GM23338 (cell line): ENCODE measurements at regions not wholly inside any gene's neighbourhood (a gene's known extent, or its start where the extent isn't known, plus 50 kb on each side); places are given as distances from the start of the nearest gene placed in this dataset.
A peak's percentile ranks its signal among the peaks of the same experiment; 100 is the strongest.

ENCODE experiments used
- ATAC-seq: fragments of 200-7000 bp; cut with Tn5 transposase; 3 replicates; pipeline ENCODE4 v1.9.1; 2020
- DNase-seq: peaks from one replicate; pipeline ENCODE4 v3.0.0-alpha.2; 2015; ENCODE audit warnings: low spot score
- H2AFZ ChIP-seq: fragments of 200-600 bp; sonication (generic); 2 replicates; pipeline ENCODE4 v1.8.0; 2016; ENCODE audit warnings: antibody characterized with exemption, mild to moderate bottlenecking, moderate library complexity
- H3F3A ChIP-seq: fragments of 200-600 bp; sonication (generic); replicated peaks from 2 replicates; pipeline ENCODE4 v1.8.0; 2017; ENCODE audit warnings: antibody characterized with exemption, mixed run types, low read depth
- H3K27ac ChIP-seq: fragments of 200-600 bp; sonication (generic); 2 replicates; pipeline ENCODE4 v1.6.1; 2016; ENCODE audit warnings: low read depth
- H3K27me3 ChIP-seq: fragments of 200-600 bp; sonication (generic); 2 replicates; pipeline ENCODE4 v1.8.0; 2016; ENCODE audit warnings: mild to moderate bottlenecking, mixed run types, moderate library complexity; ENCODE audit not compliant: insufficient read depth
- H3K36me3 ChIP-seq: fragments of 200-600 bp; sonication (generic); 2 replicates; pipeline ENCODE4 v1.8.0; 2016; ENCODE audit warnings: mild to moderate bottlenecking; ENCODE audit not compliant: insufficient read depth
- H3K4me1 ChIP-seq: fragments of 200-600 bp; sonication (generic); 2 replicates; pipeline ENCODE4 v1.8.0; 2016; ENCODE audit warnings: mild to moderate bottlenecking, moderate library complexity; ENCODE audit not compliant: insufficient read depth
- H3K4me2 ChIP-seq: fragments of 200-600 bp; sonication (generic); 2 replicates; pipeline ENCODE4 v1.7.1; 2017; ENCODE audit warnings: mixed run types
- H3K4me3 ChIP-seq: fragments of 200-600 bp; sonication (generic); 2 replicates; pipeline ENCODE4 v1.6.1; 2016; ENCODE audit warnings: mixed run types
- H3K79me2 ChIP-seq: fragments of 200-600 bp; sonication (generic); replicated peaks from 2 replicates; pipeline ENCODE4 v1.8.0; 2017; ENCODE audit warnings: mild to moderate bottlenecking; ENCODE audit not compliant: insufficient read depth
- H3K9me2 ChIP-seq: fragments of 200-600 bp; sonication (generic); 2 replicates; pipeline ENCODE4 v1.8.0; 2017; ENCODE audit not compliant: insufficient read depth
- H4K20me1 ChIP-seq: fragments of 200-600 bp; sonication (generic); replicated peaks from 2 replicates; pipeline ENCODE4 v1.8.0; 2017; ENCODE audit warnings: mild to moderate bottlenecking; ENCODE audit not compliant: insufficient read depth
- H3K27ac Mint-ChIP-seq: 2 replicates; pipeline ENCODE4 v1.8.0; 2020; ENCODE audit warnings: inconsistent platforms, mild to moderate bottlenecking, moderate library complexity, mixed read lengths
- H3K27me3 Mint-ChIP-seq: 3 replicates; pipeline ENCODE4 v1.8.0; 2022; ENCODE audit warnings: low read depth, mild to moderate bottlenecking, moderate library complexity, mixed read lengths, inconsistent platforms; ENCODE audit not compliant: insufficient read depth, poor library complexity
- H3K36me3 Mint-ChIP-seq: 3 replicates; pipeline ENCODE4 v1.8.0; 2021; ENCODE audit warnings: low read depth, mild to moderate bottlenecking, inconsistent platforms, moderate library complexity, mixed read lengths
- H3K4me1 Mint-ChIP-seq: 3 replicates; pipeline ENCODE4 v1.8.0; 2020; ENCODE audit warnings: mild to moderate bottlenecking, inconsistent platforms, mixed read lengths
- H3K4me3 Mint-ChIP-seq: 3 replicates; pipeline ENCODE4 v1.8.0; 2021; ENCODE audit warnings: moderate library complexity, mild to moderate bottlenecking, inconsistent platforms, mixed read lengths
- H3K9me3 Mint-ChIP-seq: 3 replicates; pipeline ENCODE4 v1.8.0; 2020; ENCODE audit warnings: moderate library complexity, mild to moderate bottlenecking, inconsistent platforms, mixed read lengths
- JUNB ChIP-seq: IDR thresholded peaks from one replicate; pipeline ENCODE4 v1.6.1; 2016; ENCODE audit warnings: antibody characterized with exemption; ENCODE audit not compliant: unreplicated experiment
- POLR2AphosphoS5 ChIP-seq: IDR thresholded peaks from 2 replicates; pipeline ENCODE4 v1.6.1; 2016; ENCODE audit warnings: antibody characterized with exemption, low read depth
- TF ChIP-seq, protein P1 (sequence below): fragments of 250-450 bp; sonication (Bioruptor Pico); IDR thresholded peaks from 2 replicates; pipeline ENCODE4 v1.5.0; 2020; ENCODE audit warnings: mild to moderate bottlenecking, moderate library complexity

GRCh38 chr18:67788310-67789164 is 272.0 kb upstream of the DSEL start:
- no peak overlapping the region for H3K4me3 ChIP-seq
- Mint-ChIP-seq H3K4me3 (no peak overlapping the region), H3K9me3 (no peaks in the 10 kb centered on the region), H3K27ac (no peak overlapping the region), H3K27me3 (peaks cover 2% of the 10 kb centered on the region), H3K4me1 (no peaks in the 10 kb centered on the region), H3K36me3 (no peaks in the 10 kb centered on the region)
- H3K27ac ChIP-seq = no peak overlapping the region
- peak overlapping the region; percentile 63; the same call in 1 of the 2 replicates for H2AFZ ChIP-seq
- DNase-seq (no peak), ATAC-seq (no peak)
- no peaks in the 10 kb centered on the region for H3K9me2 ChIP-seq
- TF ChIP-seq, protein P1, sequence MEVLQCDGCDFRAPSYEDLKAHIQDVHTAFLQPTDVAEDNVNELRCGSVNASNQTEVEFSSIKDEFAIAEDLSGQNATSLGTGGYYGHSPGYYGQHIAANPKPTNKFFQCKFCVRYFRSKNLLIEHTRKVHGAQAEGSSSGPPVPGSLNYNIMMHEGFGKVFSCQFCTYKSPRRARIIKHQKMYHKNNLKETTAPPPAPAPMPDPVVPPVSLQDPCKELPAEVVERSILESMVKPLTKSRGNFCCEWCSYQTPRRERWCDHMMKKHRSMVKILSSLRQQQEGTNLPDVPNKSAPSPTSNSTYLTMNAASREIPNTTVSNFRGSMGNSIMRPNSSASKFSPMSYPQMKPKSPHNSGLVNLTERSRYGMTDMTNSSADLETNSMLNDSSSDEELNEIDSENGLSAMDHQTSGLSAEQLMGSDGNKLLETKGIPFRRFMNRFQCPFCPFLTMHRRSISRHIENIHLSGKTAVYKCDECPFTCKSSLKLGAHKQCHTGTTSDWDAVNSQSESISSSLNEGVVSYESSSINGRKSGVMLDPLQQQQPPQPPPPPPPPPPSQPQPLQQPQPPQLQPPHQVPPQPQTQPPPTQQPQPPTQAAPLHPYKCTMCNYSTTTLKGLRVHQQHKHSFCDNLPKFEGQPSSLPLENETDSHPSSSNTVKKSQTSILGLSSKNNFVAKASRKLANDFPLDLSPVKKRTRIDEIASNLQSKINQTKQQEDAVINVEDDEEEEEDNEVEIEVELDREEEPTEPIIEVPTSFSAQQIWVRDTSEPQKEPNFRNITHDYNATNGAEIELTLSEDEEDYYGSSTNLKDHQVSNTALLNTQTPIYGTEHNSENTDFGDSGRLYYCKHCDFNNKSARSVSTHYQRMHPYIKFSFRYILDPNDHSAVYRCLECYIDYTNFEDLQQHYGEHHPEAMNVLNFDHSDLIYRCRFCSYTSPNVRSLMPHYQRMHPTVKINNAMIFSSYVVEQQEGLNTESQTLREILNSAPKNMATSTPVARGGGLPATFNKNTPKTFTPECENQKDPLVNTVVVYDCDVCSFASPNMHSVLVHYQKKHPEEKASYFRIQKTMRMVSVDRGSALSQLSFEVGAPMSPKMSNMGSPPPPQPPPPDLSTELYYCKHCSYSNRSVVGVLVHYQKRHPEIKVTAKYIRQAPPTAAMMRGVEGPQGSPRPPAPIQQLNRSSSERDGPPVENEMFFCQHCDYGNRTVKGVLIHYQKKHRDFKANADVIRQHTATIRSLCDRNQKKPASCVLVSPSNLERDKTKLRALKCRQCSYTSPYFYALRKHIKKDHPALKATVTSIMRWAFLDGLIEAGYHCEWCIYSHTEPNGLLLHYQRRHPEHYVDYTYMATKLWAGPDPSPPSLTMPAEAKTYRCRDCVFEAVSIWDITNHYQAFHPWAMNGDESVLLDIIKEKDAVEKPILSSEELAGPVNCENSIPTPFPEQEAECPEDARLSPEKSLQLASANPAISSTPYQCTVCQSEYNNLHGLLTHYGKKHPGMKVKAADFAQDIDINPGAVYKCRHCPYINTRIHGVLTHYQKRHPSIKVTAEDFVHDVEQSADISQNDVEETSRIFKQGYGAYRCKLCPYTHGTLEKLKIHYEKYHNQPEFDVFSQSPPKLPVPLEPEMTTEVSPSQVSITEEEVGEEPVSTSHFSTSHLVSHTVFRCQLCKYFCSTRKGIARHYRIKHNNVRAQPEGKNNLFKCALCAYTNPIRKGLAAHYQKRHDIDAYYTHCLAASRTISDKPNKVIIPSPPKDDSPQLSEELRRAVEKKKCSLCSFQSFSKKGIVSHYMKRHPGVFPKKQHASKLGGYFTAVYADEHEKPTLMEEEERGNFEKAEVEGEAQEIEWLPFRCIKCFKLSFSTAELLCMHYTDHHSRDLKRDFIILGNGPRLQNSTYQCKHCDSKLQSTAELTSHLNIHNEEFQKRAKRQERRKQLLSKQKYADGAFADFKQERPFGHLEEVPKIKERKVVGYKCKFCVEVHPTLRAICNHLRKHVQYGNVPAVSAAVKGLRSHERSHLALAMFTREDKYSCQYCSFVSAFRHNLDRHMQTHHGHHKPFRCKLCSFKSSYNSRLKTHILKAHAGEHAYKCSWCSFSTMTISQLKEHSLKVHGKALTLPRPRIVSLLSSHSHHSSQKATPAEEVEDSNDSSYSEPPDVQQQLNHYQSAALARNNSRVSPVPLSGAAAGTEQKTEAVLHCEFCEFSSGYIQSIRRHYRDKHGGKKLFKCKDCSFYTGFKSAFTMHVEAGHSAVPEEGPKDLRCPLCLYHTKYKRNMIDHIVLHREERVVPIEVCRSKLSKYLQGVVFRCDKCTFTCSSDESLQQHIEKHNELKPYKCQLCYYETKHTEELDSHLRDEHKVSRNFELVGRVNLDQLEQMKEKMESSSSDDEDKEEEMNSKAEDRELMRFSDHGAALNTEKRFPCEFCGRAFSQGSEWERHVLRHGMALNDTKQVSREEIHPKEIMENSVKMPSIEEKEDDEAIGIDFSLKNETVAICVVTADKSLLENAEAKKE (CRISPR knock-in tag) = no peak
- TF ChIP-seq JUNB = no peak
- H3K4me1 ChIP-seq = no peaks in the 10 kb centered on the region
- H4K20me1 ChIP-seq = no peaks in the 10 kb centered on the region
- no peaks in the 10 kb centered on the region for H3K27me3 ChIP-seq
- no peaks in the 10 kb centered on the region for H3F3A ChIP-seq
- no peak overlapping the region for H3K4me2 ChIP-seq
- no peaks in the 10 kb centered on the region for H3K79me2 ChIP-seq
- no peaks in the 10 kb centered on the region for H3K36me3 ChIP-seq

- H3K27me3 ChIP-seq = no peaks in the 10 kb centered on the region
- H3K4me3 ChIP-seq = no peak overlapping the region
- Mint-ChIP-seq H3K27me3 (peaks cover 2% of the 10 kb centered on the region), H3K36me3 (no peaks in the 10 kb centered on the region), H3K4me1 (no peaks in the 10 kb centered on the region; the same call in 2 of the 3 replicates), H3K9me3 (no peaks in the 10 kb centered on the region), H3K27ac (peak overlapping the region; percentile 62; the same call in 1 of the 2 replicates), H3K4me3 (no peak overlapping the region)
- H3K79me2 ChIP-seq = no peaks in the 10 kb centered on the region
- H3K27ac ChIP-seq = no peak overlapping the region
- H2AFZ ChIP-seq = peak overlapping the region; percentile 48; the same call in 1 of the 2 replicates
- no peaks in the 10 kb centered on the region for H3F3A ChIP-seq
- no peaks in the 10 kb centered on the region for H3K9me2 ChIP-seq
- no peak overlapping the region for H3K4me2 ChIP-seq
- H3K4me1 ChIP-seq = no peaks in the 10 kb centered on the region
- DNase-seq = no peak
- no peaks in the 10 kb centered on the region for H4K20me1 ChIP-seq
- no peak for ATAC-seq
- H3K36me3 ChIP-seq = no peaks in the 10 kb centered on the region
- TF ChIP-seq, protein P1 (CRISPR knock-in tag) = no peak
- TF ChIP-seq POLR2AphosphoS5 = no peak
Observed at GRCh38 chr18:67783196-67783946, 266.9 kb upstream of the DSEL start.
